Ovary (tissue), 7 donors: ENCODE measurements at regions not wholly inside any gene's neighbourhood (a gene's known extent, or its start where the extent isn't known, plus 50 kb on each side); places are given as distances from the start of the nearest gene placed in this dataset.

ENCODE experiments used
- DNase-seq, 5 donors: peaks; one replicate each; pipeline ENCODE4 v3.0.0-alpha.2; 2019 to 2020
- H3K27ac ChIP-seq, 2 donors: fragments of 200-600 bp; one replicate each; pipeline versions ENCODE4 v1.5.1 to v1.8.0; 2019 to 2022
- H3K27me3 ChIP-seq: fragments of 200-600 bp; one replicate; pipeline ENCODE4 v1.8.0; 2022
- H3K36me3 ChIP-seq: fragments of 200-600 bp; sonication (generic); one replicate; pipeline ENCODE4 v1.5.1; 2019
- H3K4me1 ChIP-seq: one replicate; pipeline ENCODE4 v1.8.1; 2013; ENCODE audit warnings: mild to moderate bottlenecking, moderate library complexity; ENCODE audit not compliant: insufficient read depth
- H3K4me3 ChIP-seq: fragments of 200-600 bp; sonication (generic); one replicate; pipeline ENCODE4 v1.5.1; 2017
- H3K9me3 ChIP-seq, 2 donors: fragments of 200-600 bp in 1 of 2; sonication (generic) in 1 of 2; one replicate each; pipeline versions ENCODE4 v1.5.1 to v1.8.1; 2013 to 2019; ENCODE audit warnings: mild to moderate bottlenecking in 1 of 2, moderate library complexity in 1 of 2
- EP300 ChIP-seq: sonication (generic); formaldehyde crosslinking; IDR thresholded peaks from one replicate; pipeline ENCODE4 v1.6.1; 2017; ENCODE audit warnings: antibody characterized with exemption
- POLR2A ChIP-seq: fragments of 450-650 bp; IDR thresholded peaks from one replicate; pipeline ENCODE4 v1.6.1; 2017; ENCODE audit warnings: antibody characterized with exemption, mild to moderate bottlenecking, moderate library complexity
- WGBS, 3 donors: extraction: QIAGEN DNeasy Blood & Tissue Kit in 1 of 3; methylation state at CpG; one replicate each; pipeline versions ENCODE4 v1.1.5 to v1.1.7; 2013 to 2017; 5-methylcytosine and 5-hydroxymethylcytosine counted together
- intact Hi-C, 4 donors: fragments of 100-400 bp; cut with DNase I; formaldehyde crosslinking; loops; one replicate each; pipeline versions ENCODE4 v1.11.0 to v1.15.1; 2022 to 2023
- TF ChIP-seq, protein P1 (sequence below), 3 donors: fragments of 450-650 bp in 2 of 3; fragments of 200-600 bp in 1 of 3; IDR thresholded peaks; one replicate each; pipeline versions ENCODE4 v1.5.1 to v1.8.0; 2016 to 2022; ENCODE audit warnings: antibody characterized with exemption in 3 of 3, mild to moderate bottlenecking in 1 of 3
- donor health status: DM: no; HTN: no; CAD: no; lungs with moderate emphysema.
- donor health status: DM: no; HTN: no; CAD: no.
- donor health status: Bipolar disorder and iron deficiency.
- donor health status: DM: no; HTN: no; CAD: no.
- donor health status: DM: yes; HTN: yes; CAD: no.

DNA sequence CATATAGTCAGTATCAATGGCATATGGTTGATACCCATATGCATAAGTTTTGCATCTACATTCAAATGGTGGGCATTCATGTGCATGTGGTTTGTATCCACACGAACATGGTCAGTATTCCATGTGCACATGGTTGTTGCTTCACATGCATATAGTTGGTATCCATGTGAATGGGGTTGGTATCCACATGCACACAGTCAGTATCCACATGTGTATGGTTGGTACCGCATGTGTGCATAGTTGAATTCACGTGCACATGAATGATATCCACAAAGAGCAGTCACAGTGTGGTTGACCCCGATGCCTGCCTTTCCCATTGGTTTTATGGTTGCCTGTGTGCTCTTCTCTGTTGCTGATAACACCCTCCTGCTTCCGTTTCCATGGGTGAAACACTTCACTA, 427.9 kb downstream of the STIM2 start:
- TF ChIP-seq EP300 (no peak), POLR2A (no peak)
- TF ChIP-seq, protein P1, sequence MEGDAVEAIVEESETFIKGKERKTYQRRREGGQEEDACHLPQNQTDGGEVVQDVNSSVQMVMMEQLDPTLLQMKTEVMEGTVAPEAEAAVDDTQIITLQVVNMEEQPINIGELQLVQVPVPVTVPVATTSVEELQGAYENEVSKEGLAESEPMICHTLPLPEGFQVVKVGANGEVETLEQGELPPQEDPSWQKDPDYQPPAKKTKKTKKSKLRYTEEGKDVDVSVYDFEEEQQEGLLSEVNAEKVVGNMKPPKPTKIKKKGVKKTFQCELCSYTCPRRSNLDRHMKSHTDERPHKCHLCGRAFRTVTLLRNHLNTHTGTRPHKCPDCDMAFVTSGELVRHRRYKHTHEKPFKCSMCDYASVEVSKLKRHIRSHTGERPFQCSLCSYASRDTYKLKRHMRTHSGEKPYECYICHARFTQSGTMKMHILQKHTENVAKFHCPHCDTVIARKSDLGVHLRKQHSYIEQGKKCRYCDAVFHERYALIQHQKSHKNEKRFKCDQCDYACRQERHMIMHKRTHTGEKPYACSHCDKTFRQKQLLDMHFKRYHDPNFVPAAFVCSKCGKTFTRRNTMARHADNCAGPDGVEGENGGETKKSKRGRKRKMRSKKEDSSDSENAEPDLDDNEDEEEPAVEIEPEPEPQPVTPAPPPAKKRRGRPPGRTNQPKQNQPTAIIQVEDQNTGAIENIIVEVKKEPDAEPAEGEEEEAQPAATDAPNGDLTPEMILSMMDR (IDR thresholded peaks at IDR 0.05): no peak
- no peak for DNase-seq
- Histone ChIP-seq H3K4me3 (no peak overlapping the region), H3K9me3 (no peaks in the 10 kb centered on the region), H3K4me1 (no peaks in the 10 kb centered on the region), H3K27me3 (no peaks in the 10 kb centered on the region), H3K27ac (no peak overlapping the region), H3K36me3 (no peaks in the 10 kb centered on the region)
- intact Hi-C loops: no loop called here
- WGBS, 3 donors: 74 to 91% (median 81%) methylated on average over 5 of the region's 5 CpGs

DNA sequence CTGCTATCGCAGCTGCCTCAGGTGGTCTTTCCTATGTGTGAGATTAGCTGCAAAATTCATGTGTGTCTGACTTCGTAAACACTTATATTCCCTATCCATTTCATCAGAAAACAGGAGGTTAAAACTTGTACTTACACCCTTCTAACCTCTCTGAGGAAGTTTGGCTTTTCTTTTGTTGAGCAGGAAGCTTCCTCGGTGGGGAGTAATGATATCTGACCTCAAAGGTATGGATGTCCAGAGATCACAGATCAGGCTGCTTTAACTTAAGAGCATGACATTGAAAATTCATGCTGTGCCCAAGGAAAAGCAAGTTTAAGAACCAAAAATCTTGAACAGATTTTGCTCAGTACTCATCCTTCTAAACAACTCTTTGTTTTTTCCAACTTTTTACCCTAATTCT, 429.1 kb downstream of the STIM2 start:
- intact Hi-C loops: no loop called here
- no peak for TF ChIP-seq POLR2A
- TF ChIP-seq EP300: no peak
- TF ChIP-seq, protein P1 (IDR thresholded peaks at IDR 0.05): no peak
- H3K27me3 ChIP-seq: no peaks in the 10 kb centered on the region
- no peak overlapping the region for H3K27ac ChIP-seq
- H3K36me3 ChIP-seq: no peaks in the 10 kb centered on the region
- no peak overlapping the region for H3K4me3 ChIP-seq
- no peak for DNase-seq
- no peaks in the 10 kb centered on the region for H3K4me1 ChIP-seq
- 61 to 66% (median 65%) methylated on average over 3 of the region's 3 CpGs for WGBS, 3 donors
- no peaks in the 10 kb centered on the region for H3K9me3 ChIP-seq

DNA sequence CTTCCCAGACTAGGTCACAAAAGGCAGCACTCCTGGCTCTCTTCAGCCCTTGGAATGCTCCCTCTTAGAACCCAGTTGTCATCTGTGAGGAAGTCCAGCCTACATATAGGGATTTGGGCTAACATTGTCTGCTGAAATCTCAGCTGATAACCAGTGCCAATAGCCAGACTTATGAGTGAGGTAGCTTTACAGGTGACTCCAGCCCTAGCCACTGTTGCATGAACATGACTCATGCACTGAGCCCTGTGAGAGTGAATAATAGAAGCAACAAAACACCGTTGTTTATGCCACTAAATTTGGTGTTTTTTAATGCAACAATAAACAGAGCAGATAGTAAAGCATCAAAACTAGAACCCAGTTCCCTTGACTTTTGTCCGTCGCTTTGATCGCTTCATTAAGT, 433.2 kb downstream of the STIM2 start:
- H3K36me3 ChIP-seq: no peaks in the 10 kb centered on the region
- DNase-seq: no peak
- WGBS, 3 donors: 68 to 71% (median 69%) methylated on average over 4 of the region's 4 CpGs

DNA sequence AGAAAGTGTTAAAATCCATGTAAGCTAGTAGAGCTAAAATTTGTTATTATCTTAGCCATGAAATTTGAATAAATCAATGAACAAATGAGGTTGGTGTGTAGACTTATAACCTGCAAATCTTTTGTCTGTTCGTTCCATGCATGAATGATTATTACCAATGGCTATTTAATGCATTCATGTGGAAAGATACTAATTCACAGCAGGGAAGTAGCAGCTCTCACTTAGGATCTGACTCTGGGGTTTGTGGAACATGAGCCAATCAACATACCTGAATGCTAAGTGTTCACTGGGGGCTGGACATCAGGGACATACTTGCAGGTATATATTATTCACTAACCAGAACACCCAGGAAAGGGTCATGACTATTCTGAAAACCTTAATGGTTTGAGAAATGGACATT, 444.1 kb downstream of the STIM2 start:
- Histone ChIP-seq H3K4me1 (no peaks in the 10 kb centered on the region), H3K27ac (no peak overlapping the region), H3K4me3 (no peak overlapping the region), H3K36me3 (no peaks in the 10 kb centered on the region), H3K27me3 (no peaks in the 10 kb centered on the region), H3K9me3 (no peaks in the 10 kb centered on the region)
- WGBS, 3 donors: 62 to 82% (median 72%) methylated on average over 1 of the region's 1 CpG
- intact Hi-C loops: no loop called here
- TF ChIP-seq POLR2A (no peak), EP300 (no peak)
- TF ChIP-seq, protein P1 (IDR thresholded peaks at IDR 0.05): no peak
- DNase-seq: no peak

More for the DNA sequence above, 433.2 kb downstream of the STIM2 start:
- no peak overlapping the region for H3K4me3 ChIP-seq
- no peaks in the 10 kb centered on the region for H3K9me3 ChIP-seq
- H3K27ac ChIP-seq: no peak overlapping the region
- intact Hi-C loops: no loop called here
- TF ChIP-seq, protein P1 (IDR thresholded peaks at IDR 0.05): no peak
- TF ChIP-seq EP300 (no peak), POLR2A (no peak)
- H3K27me3 ChIP-seq: no peaks in the 10 kb centered on the region
- no peaks in the 10 kb centered on the region for H3K4me1 ChIP-seq

DNA sequence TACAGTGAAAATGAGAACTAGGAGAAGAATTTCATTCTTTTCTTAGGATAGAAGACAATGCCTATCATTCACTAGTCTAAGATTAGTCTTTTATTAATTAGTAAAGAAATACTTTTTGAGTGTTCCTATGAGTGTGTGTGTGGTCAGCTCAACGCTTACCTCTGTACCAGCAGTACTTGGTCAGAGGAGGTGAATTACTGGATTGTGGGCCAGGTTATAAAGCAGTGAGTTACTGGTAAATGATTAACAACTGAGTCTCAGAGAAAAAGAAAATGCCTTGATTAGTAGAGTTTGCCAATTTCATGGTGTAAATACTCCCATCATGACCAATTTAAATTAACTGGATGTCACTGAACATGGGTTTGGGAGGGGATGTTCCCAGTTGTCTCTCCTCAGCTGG, 444.6 kb downstream of the STIM2 start:
- Histone ChIP-seq H3K4me1 (no peaks in the 10 kb centered on the region), H3K27me3 (no peaks in the 10 kb centered on the region), H3K27ac (no peak overlapping the region), H3K36me3 (no peaks in the 10 kb centered on the region), H3K4me3 (no peak overlapping the region), H3K9me3 (no peaks in the 10 kb centered on the region)
- intact Hi-C loops: no loop called here
- 0% methylated on average over 1 of the region's 1 CpG for WGBS, 3 donors
- no peak for DNase-seq
- TF ChIP-seq, protein P1 (IDR thresholded peaks at IDR 0.05): no peak
- TF ChIP-seq POLR2A: no peak
- no peak for TF ChIP-seq EP300
